K562 (cell line): ENCODE measurements at regions not wholly inside any gene's neighbourhood (a gene's known extent, or its start where the extent isn't known, plus 50 kb on each side); places are given as distances from the start of the nearest gene placed in this dataset.
A peak's percentile ranks its signal among the peaks of the same experiment; 100 is the strongest.

Experiments
- CBFA2T3 ChIP-seq: fragments of 450-650 bp; IDR thresholded peaks from 2 replicates; pipeline ENCODE4 v1.6.1; 2017
- CHD4 ChIP-seq: fragments of 200-600 bp; sonication (generic); IDR thresholded peaks from 3 replicates; pipeline ENCODE4 v1.6.1; 2012; ENCODE audit warnings: low read depth, mild to moderate bottlenecking, mixed read lengths, low read length, inconsistent platforms; ENCODE audit not compliant: insufficient read depth, insufficient replicate concordance, poor library complexity, severe bottlenecking
- GTF2E2 ChIP-seq: fragments of 200-800 bp; sonication (Bioruptor generic); IDR thresholded peaks from 2 replicates; pipeline ENCODE4 v1.6.1; 2016; ENCODE audit warnings: missing genetic modification characterization, missing compliant biosample characterization
- HEY1 ChIP-seq: fragments of 250-450 bp; sonication (Bioruptor Pico); IDR thresholded peaks from 2 replicates; pipeline ENCODE4 v1.5.0; 2020; ENCODE audit warnings: mild to moderate bottlenecking, moderate library complexity, borderline replicate concordance
- MYC ChIP-seq, 2 experiments: fragments of 250-450 bp in 1 of 2; sonication (Bioruptor Pico) in 1 of 2; IDR thresholded peaks; 2 replicates each; pipeline versions ENCODE4 v1.5.1 to v1.6.1; 2012 to 2021; ENCODE audit warnings: low read depth in 2 of 2, borderline replicate concordance in 1 of 2, improper control_type of control experiment in 1 of 2, low read length in 1 of 2, mild to moderate bottlenecking in 1 of 2, moderate library complexity in 1 of 2
- PHF8 ChIP-seq: fragments of 200-600 bp; sonication (generic); IDR thresholded peaks from 2 replicates; pipeline ENCODE4 v1.6.1; 2012; ENCODE audit warnings: mixed run types, mild to moderate bottlenecking, inconsistent platforms, low read length, moderate library complexity, borderline replicate concordance
- ZNF766 ChIP-seq: fragments of 200-800 bp; sonication (Bioruptor generic); conservative IDR thresholded peaks from 2 replicates; pipeline ENCODE4 v1.6.1; 2016; ENCODE audit warnings: missing genetic modification characterization, missing compliant biosample characterization
- TF ChIP-seq, protein P1 (sequence below): fragments of 450-650 bp; IDR thresholded peaks from 2 replicates; pipeline ENCODE4 v1.6.1; 2017; ENCODE audit warnings: antibody characterized with exemption, mild to moderate bottlenecking
- TF ChIP-seq, protein P2 (sequence below): fragments of 450-650 bp; IDR thresholded peaks from 2 replicates; pipeline ENCODE4 v1.6.1; 2018; ENCODE audit not compliant: partially characterized antibody
- TF ChIP-seq, protein P3 (sequence below): sonication (generic); IDR thresholded peaks from 2 replicates; pipeline ENCODE4 v1.6.1; 2016
- TF ChIP-seq, protein P4 (sequence below): IDR thresholded peaks from 2 replicates; pipeline ENCODE4 v1.6.1; 2014; ENCODE audit warnings: antibody characterized with exemption
- TF ChIP-seq, protein P5 (sequence below): IDR thresholded peaks from 3 replicates; pipeline ENCODE4 v1.6.1; 2011; ENCODE audit warnings: borderline replicate concordance, mild to moderate bottlenecking; ENCODE audit not compliant: insufficient read length, insufficient read depth

DNA sequence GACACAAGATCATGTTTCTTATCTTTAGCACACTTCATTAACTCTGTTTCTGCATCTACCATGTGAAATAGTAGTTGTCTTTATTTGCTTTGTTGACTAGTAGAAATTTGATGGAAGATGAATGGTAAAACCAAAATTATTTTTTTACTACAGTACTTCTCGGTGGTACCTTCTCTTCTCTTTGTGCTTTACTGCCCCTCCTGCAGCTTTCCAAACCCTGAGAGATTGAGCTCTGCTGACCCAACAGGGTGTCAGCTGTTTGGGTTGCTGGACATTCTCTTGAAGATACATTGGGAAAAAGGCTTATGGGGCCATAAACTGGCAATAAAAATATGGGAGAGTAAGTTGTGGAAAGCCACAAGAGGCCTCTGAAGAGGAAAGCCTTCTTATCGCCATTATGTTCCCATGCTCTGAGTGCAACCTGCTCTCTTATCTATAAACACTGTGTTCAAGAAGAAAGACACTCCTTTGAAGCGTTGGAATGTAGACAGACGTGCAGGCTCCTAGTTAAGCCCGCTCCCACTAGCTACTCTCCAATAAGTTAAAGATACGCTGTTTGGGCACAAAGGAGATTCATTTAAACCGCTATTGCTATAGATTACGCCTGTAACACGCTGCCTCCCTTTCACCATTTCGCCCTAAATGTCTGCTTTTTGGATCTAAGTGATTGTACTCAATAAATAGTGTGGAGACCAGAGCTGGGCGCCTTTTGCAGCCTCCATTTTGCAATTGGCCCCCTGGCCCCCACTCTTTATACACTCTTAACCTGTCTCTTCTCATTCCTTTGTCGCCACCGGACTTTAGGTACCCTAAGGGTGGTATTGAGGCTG, 60.1 kb upstream of the PRSS16 start (continued):
- TF ChIP-seq, protein P1, sequence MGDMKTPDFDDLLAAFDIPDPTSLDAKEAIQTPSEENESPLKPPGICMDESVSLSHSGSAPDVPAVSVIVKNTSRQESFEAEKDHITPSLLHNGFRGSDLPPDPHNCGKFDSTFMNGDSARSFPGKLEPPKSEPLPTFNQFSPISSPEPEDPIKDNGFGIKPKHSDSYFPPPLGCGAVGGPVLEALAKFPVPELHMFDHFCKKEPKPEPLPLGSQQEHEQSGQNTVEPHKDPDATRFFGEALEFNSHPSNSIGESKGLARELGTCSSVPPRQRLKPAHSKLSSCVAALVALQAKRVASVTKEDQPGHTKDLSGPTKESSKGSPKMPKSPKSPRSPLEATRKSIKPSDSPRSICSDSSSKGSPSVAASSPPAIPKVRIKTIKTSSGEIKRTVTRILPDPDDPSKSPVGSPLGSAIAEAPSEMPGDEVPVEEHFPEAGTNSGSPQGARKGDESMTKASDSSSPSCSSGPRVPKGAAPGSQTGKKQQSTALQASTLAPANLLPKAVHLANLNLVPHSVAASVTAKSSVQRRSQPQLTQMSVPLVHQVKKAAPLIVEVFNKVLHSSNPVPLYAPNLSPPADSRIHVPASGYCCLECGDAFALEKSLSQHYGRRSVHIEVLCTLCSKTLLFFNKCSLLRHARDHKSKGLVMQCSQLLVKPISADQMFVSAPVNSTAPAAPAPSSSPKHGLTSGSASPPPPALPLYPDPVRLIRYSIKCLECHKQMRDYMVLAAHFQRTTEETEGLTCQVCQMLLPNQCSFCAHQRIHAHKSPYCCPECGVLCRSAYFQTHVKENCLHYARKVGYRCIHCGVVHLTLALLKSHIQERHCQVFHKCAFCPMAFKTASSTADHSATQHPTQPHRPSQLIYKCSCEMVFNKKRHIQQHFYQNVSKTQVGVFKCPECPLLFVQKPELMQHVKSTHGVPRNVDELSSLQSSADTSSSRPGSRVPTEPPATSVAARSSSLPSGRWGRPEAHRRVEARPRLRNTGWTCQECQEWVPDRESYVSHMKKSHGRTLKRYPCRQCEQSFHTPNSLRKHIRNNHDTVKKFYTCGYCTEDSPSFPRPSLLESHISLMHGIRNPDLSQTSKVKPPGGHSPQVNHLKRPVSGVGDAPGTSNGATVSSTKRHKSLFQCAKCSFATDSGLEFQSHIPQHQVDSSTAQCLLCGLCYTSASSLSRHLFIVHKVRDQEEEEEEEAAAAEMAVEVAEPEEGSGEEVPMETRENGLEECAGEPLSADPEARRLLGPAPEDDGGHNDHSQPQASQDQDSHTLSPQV: 0 out of 2 replicates have a peak, but pooled peaks have one; percentile 39
- TF ChIP-seq, protein P2, sequence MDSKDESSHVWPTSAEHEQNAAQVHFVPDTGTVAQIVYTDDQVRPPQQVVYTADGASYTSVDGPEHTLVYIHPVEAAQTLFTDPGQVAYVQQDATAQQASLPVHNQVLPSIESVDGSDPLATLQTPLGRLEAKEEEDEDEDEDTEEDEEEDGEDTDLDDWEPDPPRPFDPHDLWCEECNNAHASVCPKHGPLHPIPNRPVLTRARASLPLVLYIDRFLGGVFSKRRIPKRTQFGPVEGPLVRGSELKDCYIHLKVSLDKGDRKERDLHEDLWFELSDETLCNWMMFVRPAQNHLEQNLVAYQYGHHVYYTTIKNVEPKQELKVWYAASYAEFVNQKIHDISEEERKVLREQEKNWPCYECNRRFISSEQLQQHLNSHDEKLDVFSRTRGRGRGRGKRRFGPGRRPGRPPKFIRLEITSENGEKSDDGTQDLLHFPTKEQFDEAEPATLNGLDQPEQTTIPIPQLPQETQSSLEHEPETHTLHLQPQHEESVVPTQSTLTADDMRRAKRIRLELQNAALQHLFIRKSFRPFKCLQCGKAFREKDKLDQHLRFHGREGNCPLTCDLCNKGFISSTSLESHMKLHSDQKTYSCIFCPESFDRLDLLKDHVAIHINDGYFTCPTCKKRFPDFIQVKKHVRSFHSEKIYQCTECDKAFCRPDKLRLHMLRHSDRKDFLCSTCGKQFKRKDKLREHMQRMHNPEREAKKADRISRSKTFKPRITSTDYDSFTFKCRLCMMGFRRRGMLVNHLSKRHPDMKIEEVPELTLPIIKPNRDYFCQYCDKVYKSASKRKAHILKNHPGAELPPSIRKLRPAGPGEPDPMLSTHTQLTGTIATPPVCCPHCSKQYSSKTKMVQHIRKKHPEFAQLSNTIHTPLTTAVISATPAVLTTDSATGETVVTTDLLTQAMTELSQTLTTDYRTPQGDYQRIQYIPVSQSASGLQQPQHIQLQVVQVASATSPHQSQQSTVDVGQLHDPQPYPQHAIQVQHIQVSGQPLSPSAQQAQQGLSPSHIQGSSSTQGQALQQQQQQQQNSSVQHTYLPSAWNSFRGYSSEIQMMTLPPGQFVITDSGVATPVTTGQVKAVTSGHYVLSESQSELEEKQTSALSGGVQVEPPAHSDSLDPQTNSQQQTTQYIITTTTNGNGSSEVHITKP: peak; percentile 19
- peak; percentile 32; the same call in 1 of the 2 replicates for TF ChIP-seq CBFA2T3
- peak; percentile 4 for TF ChIP-seq CHD4
- TF ChIP-seq, protein P3, sequence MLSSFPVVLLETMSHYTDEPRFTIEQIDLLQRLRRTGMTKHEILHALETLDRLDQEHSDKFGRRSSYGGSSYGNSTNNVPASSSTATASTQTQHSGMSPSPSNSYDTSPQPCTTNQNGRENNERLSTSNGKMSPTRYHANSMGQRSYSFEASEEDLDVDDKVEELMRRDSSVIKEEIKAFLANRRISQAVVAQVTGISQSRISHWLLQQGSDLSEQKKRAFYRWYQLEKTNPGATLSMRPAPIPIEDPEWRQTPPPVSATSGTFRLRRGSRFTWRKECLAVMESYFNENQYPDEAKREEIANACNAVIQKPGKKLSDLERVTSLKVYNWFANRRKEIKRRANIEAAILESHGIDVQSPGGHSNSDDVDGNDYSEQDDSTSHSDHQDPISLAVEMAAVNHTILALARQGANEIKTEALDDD: peak; percentile 63; the same call in 1 of the 2 replicates
- TF ChIP-seq PHF8: peak; percentile 30; the same call in 1 of the 2 replicates
- TF ChIP-seq, protein P4, sequence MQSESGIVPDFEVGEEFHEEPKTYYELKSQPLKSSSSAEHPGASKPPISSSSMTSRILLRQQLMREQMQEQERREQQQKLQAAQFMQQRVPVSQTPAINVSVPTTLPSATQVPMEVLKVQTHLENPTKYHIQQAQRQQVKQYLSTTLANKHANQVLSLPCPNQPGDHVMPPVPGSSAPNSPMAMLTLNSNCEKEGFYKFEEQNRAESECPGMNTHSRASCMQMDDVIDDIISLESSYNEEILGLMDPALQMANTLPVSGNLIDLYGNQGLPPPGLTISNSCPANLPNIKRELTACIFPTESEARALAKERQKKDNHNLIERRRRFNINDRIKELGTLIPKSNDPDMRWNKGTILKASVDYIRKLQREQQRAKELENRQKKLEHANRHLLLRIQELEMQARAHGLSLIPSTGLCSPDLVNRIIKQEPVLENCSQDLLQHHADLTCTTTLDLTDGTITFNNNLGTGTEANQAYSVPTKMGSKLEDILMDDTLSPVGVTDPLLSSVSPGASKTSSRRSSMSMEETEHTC: no peak
- peak; percentile 71; the same call in 1 of the 2 replicates for TF ChIP-seq GTF2E2 (tag)
- TF ChIP-seq ZNF766 (CRISPR knock-in tag): 0 out of 2 replicates have a peak, but pooled peaks have one; percentile 40
- peak; percentile 41 for TF ChIP-seq MYC (IDR thresholded peaks at IDR 0.05; ENCODE audit: low read depth, low read length)
- no peak for TF ChIP-seq MYC (CRISPR knock-in tag; IDR thresholded peaks at IDR 0.05; ENCODE audit: borderline replicate concordance, low read depth)
- TF ChIP-seq, protein P5, sequence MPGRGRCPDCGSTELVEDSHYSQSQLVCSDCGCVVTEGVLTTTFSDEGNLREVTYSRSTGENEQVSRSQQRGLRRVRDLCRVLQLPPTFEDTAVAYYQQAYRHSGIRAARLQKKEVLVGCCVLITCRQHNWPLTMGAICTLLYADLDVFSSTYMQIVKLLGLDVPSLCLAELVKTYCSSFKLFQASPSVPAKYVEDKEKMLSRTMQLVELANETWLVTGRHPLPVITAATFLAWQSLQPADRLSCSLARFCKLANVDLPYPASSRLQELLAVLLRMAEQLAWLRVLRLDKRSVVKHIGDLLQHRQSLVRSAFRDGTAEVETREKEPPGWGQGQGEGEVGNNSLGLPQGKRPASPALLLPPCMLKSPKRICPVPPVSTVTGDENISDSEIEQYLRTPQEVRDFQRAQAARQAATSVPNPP: no peak
- no peak for TF ChIP-seq HEY1 (CRISPR knock-in tag)
